Ishikawa (cell line): ENCODE measurements at regions not wholly inside any gene's neighbourhood (a gene's known extent, or its start where the extent isn't known, plus 50 kb on each side); places are given as distances from the start of the nearest gene placed in this dataset.

Experiments used
- CEBPB ChIP-seq: IDR thresholded peaks from 2 replicates; pipeline ENCODE4 v1.6.1; 2012
- CREB1 ChIP-seq: IDR thresholded peaks from 2 replicates; pipeline ENCODE4 v1.6.1; 2012; ENCODE audit warnings: low read depth
- EGR1 ChIP-seq: IDR thresholded peaks from 2 replicates; pipeline ENCODE4 v1.6.1; 2012
- EP300 ChIP-seq: IDR thresholded peaks from 2 replicates; pipeline ENCODE4 v1.6.1; 2012; ENCODE audit warnings: borderline replicate concordance
- FOXM1 ChIP-seq: IDR thresholded peaks from 2 replicates; pipeline ENCODE4 v1.6.1; 2012; ENCODE audit warnings: low read depth, borderline replicate concordance
- NFIC ChIP-seq: IDR thresholded peaks from 2 replicates; pipeline ENCODE4 v1.6.1; 2012
- RAD21 ChIP-seq: IDR thresholded peaks from 2 replicates; pipeline ENCODE4 v1.6.1; 2012; ENCODE audit warnings: low read depth
- TAF1 ChIP-seq: IDR thresholded peaks from 2 replicates; pipeline ENCODE4 v1.6.1; 2012; ENCODE audit warnings: low read depth, mild to moderate bottlenecking
- TCF12 ChIP-seq: IDR thresholded peaks from 2 replicates; pipeline ENCODE4 v1.6.1; 2012; ENCODE audit warnings: low read depth
- TEAD4 ChIP-seq: IDR thresholded peaks from 2 replicates; pipeline ENCODE4 v1.6.1; 2012
- YY1 ChIP-seq: IDR thresholded peaks from 2 replicates; pipeline ENCODE4 v1.6.1; 2012; ENCODE audit warnings: low read depth
- ZBTB7A ChIP-seq: IDR thresholded peaks from 2 replicates; pipeline ENCODE4 v1.6.1; 2012; ENCODE audit warnings: low read depth
- TF ChIP-seq, protein P1 (sequence below): IDR thresholded peaks from 2 replicates; pipeline ENCODE4 v1.6.1; 2012
- TF ChIP-seq, protein P2 (sequence below): IDR thresholded peaks from 2 replicates; pipeline ENCODE4 v1.6.1; 2012
- TF ChIP-seq, protein P3 (sequence below): IDR thresholded peaks from 2 replicates; pipeline ENCODE4 v1.6.1; 2012; ENCODE audit warnings: low read depth, mild to moderate bottlenecking

DNA sequence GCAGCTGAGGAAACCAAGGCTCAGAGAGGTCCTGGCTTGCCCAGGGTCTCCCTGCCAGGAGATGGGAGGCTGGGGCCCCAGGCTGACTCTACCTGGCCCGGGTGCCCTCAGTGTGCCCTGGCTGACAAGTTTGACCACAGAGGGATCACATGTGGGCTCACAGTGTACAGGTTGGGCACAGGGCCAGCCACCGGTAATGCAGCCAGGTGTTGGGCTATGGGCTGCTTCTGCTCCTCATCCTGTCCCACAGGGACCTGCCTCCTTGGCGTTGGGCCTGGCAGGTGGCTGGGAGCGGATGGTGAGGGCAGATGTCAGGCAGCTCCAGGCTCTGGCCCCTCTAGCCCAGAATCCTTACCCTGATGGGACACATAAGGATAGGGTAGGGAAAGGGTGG, 250.5 kb downstream of the LOXHD1 start:
- TF ChIP-seq CEBPB (no peak), NFIC (0 out of 2 replicates have a peak, but pooled peaks have one; percentile 12), ZBTB7A (no peak)

DNA sequence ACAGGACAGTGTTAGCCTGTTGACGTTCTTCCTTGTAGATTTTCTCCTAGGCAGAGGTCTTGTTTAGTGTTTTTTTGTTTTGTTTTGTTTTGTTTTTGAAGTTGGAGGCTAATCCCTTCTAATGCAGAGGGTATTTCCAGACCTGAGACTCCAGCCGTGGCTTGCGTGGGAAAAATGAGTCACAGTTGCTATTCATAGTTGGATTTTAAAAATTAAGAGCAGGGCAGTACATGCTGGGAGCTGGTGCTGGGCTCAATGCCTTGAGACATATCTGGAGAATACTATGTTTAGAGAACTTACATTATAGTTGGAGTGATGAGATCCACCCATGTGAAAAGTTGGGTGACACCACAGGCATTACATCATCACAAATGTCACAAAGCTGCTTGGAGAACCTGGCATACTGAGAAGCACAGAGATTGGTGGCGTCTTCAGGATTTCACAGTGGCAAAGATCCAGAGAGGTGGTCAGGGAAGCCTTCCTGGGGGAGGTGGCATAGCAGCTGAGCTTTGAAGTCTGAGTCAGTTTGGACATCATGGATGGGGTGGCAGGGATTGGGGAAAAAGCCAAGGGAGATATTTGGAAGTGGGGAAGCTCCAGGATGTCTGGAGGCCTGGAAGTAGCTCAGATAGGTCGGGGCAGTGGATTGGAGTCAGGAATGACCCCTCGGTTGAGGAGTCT, 249.4 kb downstream of the LOXHD1 start:
- no peak for TF ChIP-seq RAD21
- no peak for TF ChIP-seq TAF1
- no peak for TF ChIP-seq FOXM1

DNA sequence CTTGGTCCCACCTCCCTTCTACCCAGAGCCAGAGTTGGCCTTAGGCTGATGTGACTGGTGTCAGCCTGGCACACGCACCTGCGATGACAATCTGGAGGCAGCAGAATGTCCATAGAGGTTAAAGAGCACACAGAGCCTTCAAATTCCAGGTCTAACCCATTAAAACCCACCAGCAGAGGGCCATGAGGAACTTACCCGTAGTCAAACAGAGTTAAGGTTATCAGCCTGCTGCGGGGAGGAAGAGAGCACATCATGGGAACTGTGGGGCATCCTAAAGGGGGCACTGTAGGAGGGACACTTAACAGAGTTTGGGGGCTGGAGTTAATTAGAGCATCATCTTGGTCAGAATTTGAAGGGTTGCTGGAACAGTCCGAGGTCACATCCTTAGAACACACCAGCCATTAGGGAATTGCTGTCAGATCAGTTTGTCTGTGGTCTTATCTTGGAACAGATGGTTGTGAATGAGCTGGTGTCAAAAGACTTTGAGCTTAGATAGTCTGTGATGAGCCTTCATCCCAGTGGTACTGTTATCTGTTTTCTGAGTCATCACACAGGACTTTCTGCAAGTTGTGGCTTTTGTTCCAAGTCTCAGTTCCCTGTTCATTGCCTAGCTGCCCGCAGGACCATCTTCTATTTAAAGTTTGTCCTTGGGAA, 248.6 kb downstream of the LOXHD1 start:
- TF ChIP-seq CEBPB = no peak
- TF ChIP-seq TEAD4 = no peak
- no peak for TF ChIP-seq NFIC
- no peak for TF ChIP-seq EP300
- TF ChIP-seq, protein P1, sequence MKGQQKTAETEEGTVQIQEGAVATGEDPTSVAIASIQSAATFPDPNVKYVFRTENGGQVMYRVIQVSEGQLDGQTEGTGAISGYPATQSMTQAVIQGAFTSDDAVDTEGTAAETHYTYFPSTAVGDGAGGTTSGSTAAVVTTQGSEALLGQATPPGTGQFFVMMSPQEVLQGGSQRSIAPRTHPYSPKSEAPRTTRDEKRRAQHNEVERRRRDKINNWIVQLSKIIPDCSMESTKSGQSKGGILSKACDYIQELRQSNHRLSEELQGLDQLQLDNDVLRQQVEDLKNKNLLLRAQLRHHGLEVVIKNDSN = no peak
- peak; percentile 24; the same call in 1 of the 2 replicates for TF ChIP-seq RAD21
- no peak for TF ChIP-seq FOXM1

DNA sequence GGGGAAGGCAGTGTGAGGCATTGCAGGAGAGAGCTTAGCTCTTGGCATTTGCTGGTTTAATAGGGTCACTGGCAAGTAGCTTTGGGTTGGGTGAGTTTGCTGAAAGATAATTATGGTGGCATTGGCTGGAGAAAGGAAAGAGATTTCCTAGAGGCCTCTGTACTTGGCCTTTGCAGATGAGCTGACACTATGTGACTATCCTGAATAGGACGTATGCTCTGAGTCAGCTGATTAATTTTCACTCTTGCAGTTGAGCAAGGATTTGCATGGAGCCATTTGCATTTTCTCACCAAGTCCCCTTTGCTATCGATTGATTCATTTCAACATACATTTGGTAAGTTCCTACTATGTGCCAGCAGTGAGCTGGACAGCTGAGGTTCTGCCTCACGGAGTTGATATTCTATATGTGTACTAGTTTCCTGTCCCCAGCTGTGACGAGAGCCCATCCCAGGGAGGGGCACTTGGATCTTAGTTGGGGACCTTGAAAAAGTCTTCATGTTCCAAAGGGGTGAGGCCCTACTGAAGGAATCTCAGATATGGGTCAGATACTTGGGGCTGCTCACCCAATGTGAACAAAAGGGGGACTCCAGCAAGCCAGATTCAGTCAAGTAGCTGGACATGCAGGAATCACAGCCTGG, 245.7 kb downstream of the LOXHD1 start:
- TF ChIP-seq TEAD4 (no peak), TCF12 (no peak), CREB1 (no peak), NFIC (no peak), FOXM1 (no peak), EGR1 (no peak), YY1 (no peak), EP300 (no peak), ZBTB7A (no peak), CEBPB (no peak), TAF1 (no peak), RAD21 (no peak)
- TF ChIP-seq, protein P2, sequence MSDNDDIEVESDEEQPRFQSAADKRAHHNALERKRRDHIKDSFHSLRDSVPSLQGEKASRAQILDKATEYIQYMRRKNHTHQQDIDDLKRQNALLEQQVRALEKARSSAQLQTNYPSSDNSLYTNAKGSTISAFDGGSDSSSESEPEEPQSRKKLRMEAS = no peak
- TF ChIP-seq, protein P1 = no peak
- TF ChIP-seq, protein P3, sequence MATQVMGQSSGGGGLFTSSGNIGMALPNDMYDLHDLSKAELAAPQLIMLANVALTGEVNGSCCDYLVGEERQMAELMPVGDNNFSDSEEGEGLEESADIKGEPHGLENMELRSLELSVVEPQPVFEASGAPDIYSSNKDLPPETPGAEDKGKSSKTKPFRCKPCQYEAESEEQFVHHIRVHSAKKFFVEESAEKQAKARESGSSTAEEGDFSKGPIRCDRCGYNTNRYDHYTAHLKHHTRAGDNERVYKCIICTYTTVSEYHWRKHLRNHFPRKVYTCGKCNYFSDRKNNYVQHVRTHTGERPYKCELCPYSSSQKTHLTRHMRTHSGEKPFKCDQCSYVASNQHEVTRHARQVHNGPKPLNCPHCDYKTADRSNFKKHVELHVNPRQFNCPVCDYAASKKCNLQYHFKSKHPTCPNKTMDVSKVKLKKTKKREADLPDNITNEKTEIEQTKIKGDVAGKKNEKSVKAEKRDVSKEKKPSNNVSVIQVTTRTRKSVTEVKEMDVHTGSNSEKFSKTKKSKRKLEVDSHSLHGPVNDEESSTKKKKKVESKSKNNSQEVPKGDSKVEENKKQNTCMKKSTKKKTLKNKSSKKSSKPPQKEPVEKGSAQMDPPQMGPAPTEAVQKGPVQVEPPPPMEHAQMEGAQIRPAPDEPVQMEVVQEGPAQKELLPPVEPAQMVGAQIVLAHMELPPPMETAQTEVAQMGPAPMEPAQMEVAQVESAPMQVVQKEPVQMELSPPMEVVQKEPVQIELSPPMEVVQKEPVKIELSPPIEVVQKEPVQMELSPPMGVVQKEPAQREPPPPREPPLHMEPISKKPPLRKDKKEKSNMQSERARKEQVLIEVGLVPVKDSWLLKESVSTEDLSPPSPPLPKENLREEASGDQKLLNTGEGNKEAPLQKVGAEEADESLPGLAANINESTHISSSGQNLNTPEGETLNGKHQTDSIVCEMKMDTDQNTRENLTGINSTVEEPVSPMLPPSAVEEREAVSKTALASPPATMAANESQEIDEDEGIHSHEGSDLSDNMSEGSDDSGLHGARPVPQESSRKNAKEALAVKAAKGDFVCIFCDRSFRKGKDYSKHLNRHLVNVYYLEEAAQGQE = no peak

DNA sequence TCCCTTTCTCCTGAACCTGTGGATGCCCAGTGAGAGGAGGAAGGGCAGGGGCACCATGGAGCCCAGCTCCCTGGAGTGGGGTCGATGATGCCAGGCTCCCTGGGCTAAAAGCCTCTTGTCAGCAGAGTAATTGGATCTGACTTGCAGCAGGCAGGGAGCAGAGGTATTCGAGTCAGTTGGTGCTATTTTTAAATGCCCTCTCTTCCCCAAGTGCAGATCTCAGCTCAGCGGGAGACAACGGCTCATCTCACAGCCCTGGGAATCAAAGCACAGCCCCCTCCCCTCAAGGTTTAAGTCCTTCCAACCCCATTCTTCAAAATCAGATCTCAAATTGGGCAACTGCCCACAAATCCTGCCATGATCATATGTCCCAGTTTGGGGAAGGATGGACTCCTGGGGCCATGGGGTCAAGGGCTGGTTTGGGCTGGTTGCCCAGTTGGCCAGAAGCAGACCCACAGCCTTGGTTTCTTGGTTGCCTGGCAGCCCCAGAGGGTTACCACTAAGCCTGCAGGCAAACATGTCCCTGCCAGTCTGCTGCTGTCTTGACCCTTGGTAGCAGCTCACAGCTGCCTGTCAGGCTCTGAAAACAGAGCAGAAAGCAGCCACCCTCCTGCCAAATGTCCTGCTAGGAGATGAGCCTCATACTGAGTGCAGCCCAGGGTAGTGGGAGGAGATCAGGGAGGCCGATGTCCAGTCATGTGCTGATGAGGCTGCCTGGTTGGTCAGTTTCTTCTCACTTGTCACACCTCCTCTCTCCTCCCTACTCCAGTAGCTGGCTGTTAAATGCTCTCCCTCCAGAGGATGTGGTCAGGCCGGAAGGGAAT, 244.9 kb downstream of the LOXHD1 start:
- TF ChIP-seq TEAD4 (no peak), CREB1 (no peak), FOXM1 (no peak), NFIC (no peak), TAF1 (no peak), RAD21 (no peak), CEBPB (no peak), EP300 (no peak)
- TF ChIP-seq, protein P2 = no peak

DNA sequence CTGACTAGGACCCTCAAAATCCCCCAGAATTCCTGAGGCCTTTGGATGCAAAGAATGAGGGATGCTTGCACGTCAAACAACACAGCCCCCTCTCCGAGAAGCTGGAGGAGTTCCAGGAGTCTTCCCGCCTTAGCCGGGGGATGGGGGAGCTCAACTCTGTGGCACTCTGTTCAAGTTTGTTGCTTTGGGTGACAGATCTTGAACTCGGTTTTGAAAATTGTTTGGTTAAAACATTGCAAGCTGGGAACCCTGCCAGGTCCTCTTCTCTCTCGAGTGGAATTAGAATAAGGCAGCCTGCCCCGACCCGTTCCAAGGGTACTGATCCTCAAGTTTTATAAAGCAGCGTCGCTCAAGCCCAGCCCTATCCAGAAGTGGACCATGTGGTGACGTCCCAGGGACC, 244.1 kb downstream of the LOXHD1 start:
- no peak for TF ChIP-seq ZBTB7A
- no peak for TF ChIP-seq EP300
- no peak for TF ChIP-seq FOXM1
- no peak for TF ChIP-seq NFIC
- no peak for TF ChIP-seq TCF12
- TF ChIP-seq EGR1 = no peak
- no peak for TF ChIP-seq YY1
- TF ChIP-seq CREB1 = no peak

DNA sequence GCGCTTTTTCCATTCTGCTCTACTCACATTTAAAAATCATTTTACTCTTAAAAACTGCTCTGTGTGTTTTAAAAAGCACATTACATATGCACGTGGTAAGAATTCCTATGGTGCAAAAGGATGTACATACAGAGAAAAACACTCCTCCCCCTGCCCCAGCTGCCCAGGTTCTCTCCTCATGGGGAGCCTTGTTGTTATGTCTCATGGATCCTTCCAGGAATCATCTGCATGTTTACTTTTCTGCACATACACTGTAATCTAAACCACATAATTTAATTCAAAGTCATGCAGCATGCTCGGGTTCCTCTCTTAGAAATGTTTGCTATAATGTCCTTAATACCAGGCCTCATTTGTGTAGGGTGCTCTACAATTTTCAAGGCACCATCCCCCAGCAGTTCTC, 243.3 kb downstream of the LOXHD1 start:
- no peak for TF ChIP-seq CREB1
- no peak for TF ChIP-seq EP300
- TF ChIP-seq EGR1 = no peak
- TF ChIP-seq TAF1 = no peak
- no peak for TF ChIP-seq TCF12
- no peak for TF ChIP-seq CEBPB
- no peak for TF ChIP-seq NFIC
- TF ChIP-seq, protein P2 = no peak
- TF ChIP-seq YY1 = no peak
- TF ChIP-seq ZBTB7A = no peak
- TF ChIP-seq, protein P1 = no peak
- TF ChIP-seq TEAD4 = no peak
- no peak for TF ChIP-seq FOXM1
- TF ChIP-seq RAD21 = no peak
- TF ChIP-seq, protein P3 = no peak
